ENCODE measurements at regions not wholly inside any gene's neighbourhood (a gene's known extent, or its start where the extent isn't known, plus 50 kb on each side); places are given as distances from the start of the nearest gene placed in this dataset.
"Not testable (repeated sequence)": the region's sequence is repeated elsewhere in the genome, so short reads cannot be mapped to it uniquely, and the experiment has no call there.

DNA sequence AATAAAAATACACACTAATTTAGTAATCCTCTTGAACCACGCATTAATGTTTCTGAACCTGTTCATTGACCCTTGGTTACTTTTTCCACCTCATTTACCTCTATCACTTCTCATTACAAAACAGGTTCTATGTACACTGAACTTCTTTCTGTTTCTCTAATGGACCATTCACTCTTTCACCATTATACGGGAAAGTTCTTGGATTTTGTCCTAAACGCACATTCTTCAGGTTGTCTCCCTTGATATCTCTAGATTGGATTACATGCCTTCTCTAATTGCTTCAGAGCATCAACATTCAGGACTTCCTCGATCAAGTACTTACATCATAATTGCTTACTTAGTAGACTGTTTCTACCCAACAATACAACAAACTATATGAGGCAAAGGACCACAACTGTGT lies 359.4 kb upstream of the FSTL5 start:
- intact Hi-C loops (cut with DNase I), result no loop called here
- no peak for DNase-seq (ENCODE audit: low spot score)

GRCh38 chr4:162522724-162523123 lies 358.9 kb upstream of the FSTL5 start:
- intact Hi-C loops (cut with DNase I), result no loop called here
- no peak for DNase-seq (ENCODE audit: low spot score)

- DNase-seq (ENCODE audit: low spot score), result no peak
- intact Hi-C loops (cut with DNase I), result no loop called here
Observed at GRCh38 chr4:162510937-162511336, 347.1 kb upstream of the FSTL5 start.

- intact Hi-C loops (cut with DNase I), result no loop called here
- no peak for DNase-seq (ENCODE audit: low spot score)
Observed at GRCh38 chr4:162510115-162510514, 346.3 kb upstream of the FSTL5 start.

DNA sequence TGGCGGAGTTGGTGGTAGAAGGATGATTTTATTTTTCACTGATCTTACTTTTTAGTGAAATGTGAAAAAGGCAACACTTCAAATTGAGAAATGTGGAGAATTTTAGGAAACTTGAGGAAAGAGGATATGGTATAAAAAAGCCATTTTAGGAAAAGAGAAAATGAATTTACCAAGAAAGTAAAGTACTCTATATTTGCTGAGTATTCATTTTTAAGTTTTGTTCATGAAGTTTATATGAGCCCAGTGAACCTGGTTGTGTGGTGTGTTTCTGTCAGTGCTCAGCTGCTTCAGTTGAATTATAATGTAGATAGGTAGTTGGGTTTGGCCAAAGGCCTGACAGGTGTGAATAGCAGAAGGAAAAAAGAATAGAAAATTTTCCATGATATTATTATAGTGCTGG lies 345.5 kb upstream of the FSTL5 start:
- intact Hi-C loops (cut with DNase I), result no loop called here

GRCh38 chr4:162506253-162506652 lies 342.5 kb upstream of the FSTL5 start:
- intact Hi-C loops (cut with DNase I), result no loop called here
- no peak for DNase-seq (ENCODE audit: low spot score)

More for the DNA sequence above, 345.5 kb upstream of the FSTL5 start:
- no peak for DNase-seq (ENCODE audit: low spot score)

GRCh38 chr4:162503868-162504267 lies 340.1 kb upstream of the FSTL5 start:
- intact Hi-C loops (cut with DNase I), result no loop called here
- DNase-seq (ENCODE audit: low spot score), result no peak

GRCh38 chr4:162502109-162502508 lies 338.3 kb upstream of the FSTL5 start:
- no peak for DNase-seq (ENCODE audit: low spot score)
- intact Hi-C loops (cut with DNase I), result no loop called here

GRCh38 chr4:162499478-162499877 lies 335.7 kb upstream of the FSTL5 start:
- DNase-seq (ENCODE audit: low spot score), result no peak
- intact Hi-C loops (cut with DNase I), result loop anchor here (5.0 to 10.0 kb wide), 2 partner anchors 538 to 1045 kb away; no protein-coding TSS in a partner anchor

DNA sequence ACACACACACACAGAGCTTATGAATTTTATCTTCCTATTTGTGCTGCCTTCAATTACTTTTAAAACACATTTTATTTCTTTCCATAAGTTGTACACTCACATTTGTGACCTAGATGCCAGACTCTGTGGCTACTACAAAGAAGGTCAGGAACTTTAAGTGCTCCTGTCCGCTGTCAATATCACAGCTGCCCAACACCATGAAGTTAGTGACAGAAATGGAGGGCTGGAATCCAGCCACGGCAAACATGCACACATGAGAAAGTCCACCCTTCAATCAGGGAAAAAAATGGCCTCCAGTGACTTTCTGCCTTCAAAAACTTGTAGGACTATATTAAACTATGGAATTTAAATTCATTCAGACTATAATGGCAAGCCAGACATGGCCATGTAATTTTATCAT lies 334.4 kb upstream of the FSTL5 start:
- intact Hi-C loops (cut with DNase I), result loop anchor here (5.0 to 10.0 kb wide), 2 partner anchors 539 to 1047 kb away; no protein-coding TSS in a partner anchor
- no peak for DNase-seq (ENCODE audit: low spot score)

GRCh38 chr4:162497564-162498167 lies 333.9 kb upstream of the FSTL5 start:
- no peak for DNase-seq (ENCODE audit: low spot score)
- intact Hi-C loops (cut with DNase I), result loop anchor here (2.0 to 10.0 kb wide), 3 partner anchors 540 to 1047 kb away; partner anchors contain the start of gene NPY1R

DNA sequence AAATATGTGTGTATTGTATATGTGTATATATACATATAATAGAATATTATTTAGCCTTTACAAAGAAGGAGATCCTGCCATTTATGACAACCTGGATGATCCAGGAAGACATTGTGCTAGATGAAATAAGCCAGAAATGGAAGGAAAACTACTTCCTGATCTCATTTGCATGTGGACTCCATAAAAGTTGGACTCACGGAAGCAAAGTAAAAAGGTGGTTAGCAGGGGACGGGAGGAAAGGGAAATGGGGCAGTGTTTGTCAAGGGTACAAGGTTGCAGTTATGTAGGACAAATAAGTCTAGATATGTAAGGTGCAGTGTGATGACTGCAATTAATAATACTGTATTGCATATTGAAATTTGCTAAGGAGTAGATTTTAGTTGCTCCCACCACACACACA lies 331.1 kb upstream of the FSTL5 start:
- DNase-seq (ENCODE audit: low spot score), result no peak
- intact Hi-C loops (cut with DNase I), result loop anchor here (5.0 to 10.0 kb wide), 2 partner anchors 542 to 1050 kb away; no protein-coding TSS in a partner anchor

GRCh38 chr4:162485486-162485885 lies 321.7 kb upstream of the FSTL5 start:
- intact Hi-C loops (cut with DNase I), result no loop called here
- DNase-seq (ENCODE audit: low spot score), result no peak

GRCh38 chr4:162475246-162475645 lies 311.4 kb upstream of the FSTL5 start:
- no peak for DNase-seq (ENCODE audit: low spot score)
- intact Hi-C loops (cut with DNase I), result no loop called here

GRCh38 chr4:162469977-162470376 lies 306.2 kb upstream of the FSTL5 start:
- intact Hi-C loops (cut with DNase I), result no loop called here
- DNase-seq (ENCODE audit: low spot score), result no peak

GRCh38 chr4:162465356-162465755 lies 301.6 kb upstream of the FSTL5 start:
- intact Hi-C loops (cut with DNase I); DNase-seq (ENCODE audit: low spot score): not testable (repeated sequence)

DNA sequence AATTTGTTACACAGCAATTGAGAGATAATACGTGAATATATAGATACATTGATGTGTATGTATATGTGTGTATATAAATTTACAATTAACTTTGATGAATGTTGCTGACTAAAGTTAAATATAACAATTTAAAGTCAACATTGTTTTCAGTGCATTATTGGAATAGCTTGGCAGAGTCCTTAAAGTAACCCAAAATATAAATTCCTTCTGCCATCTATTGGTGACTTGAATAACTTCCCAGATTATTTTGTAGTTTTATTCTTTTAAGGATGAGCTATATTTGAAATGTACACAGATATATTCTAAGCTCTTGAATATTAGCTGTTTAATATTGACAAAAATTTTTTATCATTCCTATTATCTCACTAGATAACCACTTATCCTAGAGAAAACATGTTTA lies 298.2 kb upstream of the FSTL5 start:
- DNase-seq (ENCODE audit: low spot score), result no peak
- intact Hi-C loops (cut with DNase I), result no loop called here

DNA sequence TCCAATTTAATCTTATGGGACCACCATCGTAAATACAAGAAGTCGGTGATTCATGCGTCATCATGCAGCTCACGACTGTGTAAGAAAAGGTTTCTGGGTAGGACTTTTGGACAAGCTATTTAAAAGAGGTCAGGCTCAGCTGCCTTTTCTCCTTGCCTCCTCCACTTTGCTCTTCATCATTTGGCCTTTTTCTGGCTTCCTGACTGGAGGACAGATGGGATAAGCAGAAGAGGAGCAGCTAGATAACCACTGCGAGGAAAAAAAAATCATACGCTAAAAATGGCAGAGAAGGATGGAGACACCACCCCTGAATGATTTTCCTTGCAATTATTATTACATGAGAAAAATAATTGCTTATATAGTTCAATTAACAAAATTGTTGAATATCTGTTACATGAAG lies 294.3 kb upstream of the FSTL5 start:
- DNase-seq (ENCODE audit: low spot score), result no peak

DNA sequence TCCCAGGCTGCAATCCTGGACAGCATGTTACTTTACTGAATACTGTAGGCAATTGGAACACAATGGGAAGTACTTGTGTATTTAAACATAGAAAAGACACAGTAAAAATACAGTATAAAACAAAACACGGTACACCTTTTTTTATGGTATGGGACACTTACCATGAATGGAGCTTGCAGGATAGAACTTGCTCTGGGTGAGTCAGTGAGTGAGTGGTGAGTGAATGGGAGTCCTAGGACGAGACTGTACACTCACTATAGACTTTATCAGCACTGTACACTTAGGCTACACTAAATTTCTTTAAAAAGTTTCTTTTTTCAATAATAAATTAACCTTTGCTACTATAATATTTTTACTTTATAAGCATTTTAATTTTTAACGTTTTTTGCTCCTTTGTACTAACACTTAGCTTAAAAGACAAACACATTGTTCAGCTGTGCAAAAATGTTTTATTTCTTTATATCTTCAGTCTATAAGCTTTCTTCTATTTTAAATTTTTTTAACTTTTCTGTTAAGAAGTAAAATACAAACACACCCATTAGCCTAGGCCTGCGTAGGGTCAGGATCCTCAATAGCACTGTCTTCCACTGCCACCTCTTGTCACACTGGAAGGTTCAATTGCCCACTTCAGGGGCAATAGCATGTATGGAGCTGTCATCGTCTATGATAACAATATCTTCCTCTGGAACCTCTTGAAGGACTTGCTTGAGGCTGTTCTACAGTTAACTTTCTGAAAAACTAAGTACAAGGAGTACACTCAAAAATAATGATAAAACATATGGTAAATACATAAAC lies 293.5 kb upstream of the FSTL5 start:
- no peak for DNase-seq (ENCODE audit: low spot score)
- intact Hi-C loops (cut with DNase I), result no loop called here

More for the DNA sequence above, 294.3 kb upstream of the FSTL5 start:
- intact Hi-C loops (cut with DNase I), result no loop called here

- intact Hi-C loops (cut with DNase I), result no loop called here
- DNase-seq (ENCODE audit: low spot score), result no peak
Observed at GRCh38 chr4:162456106-162456505, 292.3 kb upstream of the FSTL5 start.

GRCh38 chr4:162450531-162451035 lies 286.8 kb upstream of the FSTL5 start:
- intact Hi-C loops (cut with DNase I), result no loop called here
- no peak for DNase-seq (ENCODE audit: low spot score)

All from cardiac septum (tissue), 1 donor.